NT2/D1 (cell line): ENCODE measurements at regions not wholly inside any gene's neighbourhood (a gene's known extent, or its start where the extent isn't known, plus 50 kb on each side); places are given as distances from the start of the nearest gene placed in this dataset.

Source experiments
- YY1 ChIP-seq: IDR thresholded peaks from 2 replicates; pipeline ENCODE4 v1.6.1; 2011; ENCODE audit not compliant: insufficient read length, insufficient read depth
- ZNF274 ChIP-seq: IDR thresholded peaks from 2 replicates; pipeline ENCODE4 v1.6.1; 2011; ENCODE audit warnings: mild to moderate bottlenecking, low read depth, low read length

GRCh38 chr12:65529771-65530435 lies 251.4 kb downstream of the MSRB3 start:
- TF ChIP-seq YY1 (no peak), ZNF274 (no peak)
